ENCODE measurements at regions not wholly inside any gene's neighbourhood (a gene's known extent, or its start where the extent isn't known, plus 50 kb on each side); places are given as distances from the start of the nearest gene placed in this dataset.

DNA sequence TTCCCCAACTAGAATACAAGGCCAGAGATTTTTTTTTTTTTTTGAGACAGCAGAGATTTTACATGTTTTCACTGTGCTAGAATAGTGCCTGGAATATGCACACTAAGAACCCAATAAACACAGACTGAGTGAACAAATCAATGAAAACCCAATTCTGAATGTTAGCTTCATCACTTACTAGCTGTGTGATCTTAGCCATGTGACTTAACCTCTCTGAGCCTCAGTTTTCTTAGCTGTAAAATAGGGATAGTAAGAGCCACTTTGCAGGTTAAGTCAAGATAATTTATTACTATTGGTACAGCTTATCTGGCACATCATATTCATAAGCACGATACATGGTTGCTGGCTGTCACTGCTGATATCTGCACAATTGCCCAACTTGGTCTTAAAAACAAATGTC is 140.6 kb downstream of the EN1 start:
- intact Hi-C loops (cut with DNase I): no loop called here
- 87 to 100% (median 89%) methylated on average over 1 of the region's 1 CpG for WGBS, 4 donors
- no peak overlapping the region for H3K27ac ChIP-seq
- H3K27me3 ChIP-seq: peaks cover 0 to 5% (median 0%) of the 10 kb centered on the region in 9 donors
- DNase-seq (no peak), ATAC-seq (no peak)
- TF ChIP-seq, protein P1, sequence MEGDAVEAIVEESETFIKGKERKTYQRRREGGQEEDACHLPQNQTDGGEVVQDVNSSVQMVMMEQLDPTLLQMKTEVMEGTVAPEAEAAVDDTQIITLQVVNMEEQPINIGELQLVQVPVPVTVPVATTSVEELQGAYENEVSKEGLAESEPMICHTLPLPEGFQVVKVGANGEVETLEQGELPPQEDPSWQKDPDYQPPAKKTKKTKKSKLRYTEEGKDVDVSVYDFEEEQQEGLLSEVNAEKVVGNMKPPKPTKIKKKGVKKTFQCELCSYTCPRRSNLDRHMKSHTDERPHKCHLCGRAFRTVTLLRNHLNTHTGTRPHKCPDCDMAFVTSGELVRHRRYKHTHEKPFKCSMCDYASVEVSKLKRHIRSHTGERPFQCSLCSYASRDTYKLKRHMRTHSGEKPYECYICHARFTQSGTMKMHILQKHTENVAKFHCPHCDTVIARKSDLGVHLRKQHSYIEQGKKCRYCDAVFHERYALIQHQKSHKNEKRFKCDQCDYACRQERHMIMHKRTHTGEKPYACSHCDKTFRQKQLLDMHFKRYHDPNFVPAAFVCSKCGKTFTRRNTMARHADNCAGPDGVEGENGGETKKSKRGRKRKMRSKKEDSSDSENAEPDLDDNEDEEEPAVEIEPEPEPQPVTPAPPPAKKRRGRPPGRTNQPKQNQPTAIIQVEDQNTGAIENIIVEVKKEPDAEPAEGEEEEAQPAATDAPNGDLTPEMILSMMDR (IDR thresholded peaks at IDR 0.05): no peak
- TF ChIP-seq POLR2A (IDR thresholded peaks at IDR 0.05): no peak
- H3K36me3 ChIP-seq: no peaks in the 10 kb centered on the region
- H3K9me3 ChIP-seq: peaks cover 0 to 3% (median 0%) of the 10 kb centered on the region in 12 donors
- no peaks in the 10 kb centered on the region for H3K4me1 ChIP-seq
- no peak overlapping the region for H3K4me3 ChIP-seq

GRCh38 chr2:118706371-118706770 is 141.1 kb downstream of the EN1 start:
- no peak for ATAC-seq
- H3K27ac ChIP-seq: no peak overlapping the region
- DNase-seq: no peak
- peaks cover 0 to 4% (median 0%) of the 10 kb centered on the region in 12 donors for H3K9me3 ChIP-seq
- no peaks in the 10 kb centered on the region for H3K4me1 ChIP-seq
- intact Hi-C loops (cut with DNase I): no loop called here
- WGBS, 4 donors: 57 to 65% (median 63%) methylated on average over 4 of the region's 4 CpGs
- H3K27me3 ChIP-seq: peaks cover 0 to 5% (median 0%) of the 10 kb centered on the region in 9 donors
- H3K36me3 ChIP-seq: no peaks in the 10 kb centered on the region
- no peak overlapping the region for H3K4me3 ChIP-seq
- TF ChIP-seq POLR2A (IDR thresholded peaks at IDR 0.05): no peak
- TF ChIP-seq, protein P1 (IDR thresholded peaks at IDR 0.05): no peak

- no peak for ATAC-seq
- no peak for TF ChIP-seq POLR2A (IDR thresholded peaks at IDR 0.05)
- TF ChIP-seq, protein P1 (IDR thresholded peaks at IDR 0.05): no peak
- WGBS, 4 donors: 58 to 70% (median 67%) methylated on average over 1 of the region's 1 CpG
- intact Hi-C loops (cut with DNase I): no loop called here
- no peak overlapping the region for H3K27ac ChIP-seq
- H3K27me3 ChIP-seq: peaks cover 0 to 5% (median 0%) of the 10 kb centered on the region in 9 donors
- no peaks in the 10 kb centered on the region for H3K36me3 ChIP-seq
- no peaks in the 10 kb centered on the region for H3K4me1 ChIP-seq
- H3K9me3 ChIP-seq: peaks cover 0 to 10% (median 0%) of the 10 kb centered on the region in 12 donors
- H3K4me3 ChIP-seq: no peak overlapping the region
- no peak for DNase-seq
Observed at GRCh38 chr2:118705032-118705431, 142.4 kb downstream of the EN1 start.

DNA sequence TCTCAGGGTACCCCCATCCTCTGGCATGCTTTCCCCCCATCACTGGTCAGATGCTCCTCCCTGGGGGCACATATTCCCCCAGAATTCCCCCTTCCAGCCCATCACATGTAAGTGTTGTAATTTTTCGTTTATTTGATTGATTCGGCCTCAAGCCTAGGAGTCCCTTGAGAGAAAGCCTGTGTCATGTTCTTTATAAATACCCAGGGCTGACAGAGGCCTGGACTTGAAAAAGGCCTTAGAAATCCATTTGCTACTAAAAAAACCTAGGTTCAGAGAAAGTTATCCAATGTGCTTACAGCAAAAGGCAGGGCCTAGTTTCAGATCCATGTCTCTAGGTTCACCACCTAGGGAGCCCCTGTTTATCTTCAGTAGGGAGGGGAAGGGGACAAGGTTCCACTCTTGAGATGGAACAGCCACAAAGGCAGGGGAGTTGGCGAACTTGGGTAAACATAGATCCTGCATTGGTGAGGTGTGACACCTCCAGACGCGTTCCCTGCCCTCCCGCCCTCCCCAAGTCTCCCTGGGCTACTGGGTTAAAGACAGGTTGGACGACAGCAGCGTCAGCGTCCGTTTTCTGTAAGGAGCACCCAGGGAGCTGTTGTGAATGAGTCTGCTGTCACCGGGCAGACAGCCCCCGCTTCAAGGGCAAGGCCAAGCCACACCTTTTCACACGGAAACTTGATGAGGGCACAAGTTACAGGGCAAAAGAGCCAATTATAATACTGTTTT is 147.8 kb downstream of the EN1 start:
- 46 to 57% (median 52%) methylated on average over 13 of the region's 13 CpGs for WGBS, 4 donors

More for the DNA sequence above, 147.8 kb downstream of the EN1 start:
- no peak for TF ChIP-seq POLR2A (IDR thresholded peaks at IDR 0.05)
- TF ChIP-seq, protein P1 (IDR thresholded peaks at IDR 0.05): no peak
- intact Hi-C loops (cut with DNase I): loop anchor here in 1 of 10 donors (2.0 kb wide), 1 partner anchor 27 kb away; no protein-coding TSS in a partner anchor
- no peak overlapping the region for H3K4me3 ChIP-seq
- no peak for ATAC-seq
- DNase-seq: no peak
- peaks cover 0 to 10% (median 0%) of the 10 kb centered on the region in 12 donors for H3K9me3 ChIP-seq
- no peak overlapping the region for H3K27ac ChIP-seq
- no peaks in the 10 kb centered on the region for H3K4me1 ChIP-seq
- H3K27me3 ChIP-seq: no peaks in the 10 kb centered on the region
- H3K36me3 ChIP-seq: no peaks in the 10 kb centered on the region
